ENCODE measurements at regions not wholly inside any gene's neighbourhood (a gene's known extent, or its start where the extent isn't known, plus 50 kb on each side); places are given as distances from the start of the nearest gene placed in this dataset.
"Not testable (repeated sequence)": the region's sequence is repeated elsewhere in the genome, so short reads cannot be mapped to it uniquely, and the experiment has no call there.

- DNase-seq = peak; percentile 80
These were observed 604.7 kb downstream of the PTPRC start for GRCh38 chr1:199243423-199244061.

GRCh38 chr1:199245946-199246345 lies 607.1 kb downstream of the PTPRC start:
- DNase-seq = no peak

GRCh38 chr1:199246716-199247115 lies 607.9 kb downstream of the PTPRC start:
- DNase-seq = no peak

GRCh38 chr1:199247891-199248290 lies 609.1 kb downstream of the PTPRC start:
- DNase-seq = no peak

- DNase-seq = not testable (repeated sequence)
These were observed 615.2 kb downstream of the PTPRC start for GRCh38 chr1:199254040-199254439.

- DNase-seq = no peak
These were observed 622.5 kb downstream of the PTPRC start for GRCh38 chr1:199261328-199261727.

- DNase-seq = peak; percentile 24
These were observed 625.4 kb downstream of the PTPRC start for GRCh38 chr1:199264283-199264682.

GRCh38 chr1:199264911-199265310 lies 626.1 kb downstream of the PTPRC start:
- DNase-seq = no peak

GRCh38 chr1:199265319-199265718 lies 626.5 kb downstream of the PTPRC start:
- no peak for DNase-seq

GRCh38 chr1:199269241-199269640 lies 630.4 kb downstream of the PTPRC start:
- DNase-seq = no peak

- DNase-seq = no peak
These were observed 633.3 kb downstream of the PTPRC start for GRCh38 chr1:199272139-199272544.

GRCh38 chr1:199272628-199273086 lies 633.8 kb downstream of the PTPRC start:
- DNase-seq = peak; percentile 10

- peak; percentile 36 for DNase-seq
These were observed 635.1 kb downstream of the PTPRC start for GRCh38 chr1:199273837-199274379.

- DNase-seq = no peak
These were observed 640.2 kb downstream of the PTPRC start for GRCh38 chr1:199279067-199279466.

- peak; percentile 66 for DNase-seq
These were observed 641.2 kb downstream of the PTPRC start for GRCh38 chr1:199279872-199280645.

- no peak for DNase-seq
These were observed 644.0 kb downstream of the PTPRC start for GRCh38 chr1:199282751-199283305.

GRCh38 chr1:199283794-199284193 lies 645.0 kb downstream of the PTPRC start:
- no peak for DNase-seq

- no peak for DNase-seq
These were observed 648.4 kb downstream of the PTPRC start for GRCh38 chr1:199287206-199287605.

GRCh38 chr1:199287647-199288046 lies 648.8 kb downstream of the PTPRC start:
- DNase-seq = peak; percentile 16

- no peak for DNase-seq
These were observed 651.3 kb downstream of the PTPRC start for GRCh38 chr1:199290186-199290585.

GRCh38 chr1:199291022-199291740 lies 652.3 kb downstream of the PTPRC start:
- DNase-seq = no peak

- no peak for DNase-seq
These were observed 654.1 kb downstream of the PTPRC start for GRCh38 chr1:199292896-199293295.

- no peak for DNase-seq
These were observed 656.3 kb downstream of the PTPRC start for GRCh38 chr1:199295107-199295506.

Measured in activated CD4-positive, alpha-beta T cell treated with anti-CD3 and anti-CD28 coated beads, Interleukin-2, amount 50 U/mL, for 16 hours (primary cell).